MM.1S (cell line): ENCODE measurements at regions not wholly inside any gene's neighbourhood (a gene's known extent, or its start where the extent isn't known, plus 50 kb on each side); places are given as distances from the start of the nearest gene placed in this dataset.

Experiments used
- DNase-seq: peaks from one replicate; pipeline ENCODE4 v3.0.0-alpha.2; 2015
- H2AFZ ChIP-seq: fragments of 300-600 bp; sonication (generic); 2 replicates; pipeline ENCODE4 v1.6.0; 2016; ENCODE audit warnings: antibody characterized with exemption, low read length
- H3F3A ChIP-seq: fragments of 300-600 bp; sonication (generic); 2 replicates; pipeline ENCODE4 v1.6.1; 2016; ENCODE audit warnings: mild to moderate bottlenecking, antibody characterized with exemption, low read length, moderate library complexity, mixed read lengths; ENCODE audit not compliant: insufficient read depth
- H3K27ac ChIP-seq: fragments of 300-600 bp; sonication (generic); 2 replicates; pipeline ENCODE4 v1.5.1; 2016; ENCODE audit warnings: mild to moderate bottlenecking, low read length
- H3K27me3 ChIP-seq: fragments of 300-600 bp; sonication (generic); replicated peaks from 2 replicates; pipeline ENCODE4 v1.6.0; 2016; ENCODE audit warnings: low read length; ENCODE audit not compliant: insufficient read depth
- H3K36me3 ChIP-seq: fragments of 300-600 bp; sonication (generic); replicated peaks from 2 replicates; pipeline ENCODE4 v1.6.1; 2016; ENCODE audit warnings: mild to moderate bottlenecking, low read length, mixed read lengths; ENCODE audit not compliant: insufficient read depth
- H3K4me1 ChIP-seq: fragments of 300-600 bp; sonication (generic); 2 replicates; pipeline ENCODE4 v1.6.1; 2016; ENCODE audit warnings: low read length, mixed read lengths
- H3K4me2 ChIP-seq: fragments of 300-600 bp; sonication (generic); 2 replicates; pipeline ENCODE4 v1.6.0; 2016; ENCODE audit warnings: low read depth, low read length
- H3K4me3 ChIP-seq: fragments of 300-600 bp; sonication (generic); 2 replicates; pipeline ENCODE4 v1.5.1; 2016; ENCODE audit warnings: low read length, mixed read lengths
- H3K79me2 ChIP-seq: fragments of 300-600 bp; sonication (generic); 2 replicates; pipeline ENCODE4 v1.6.1; 2016; ENCODE audit warnings: mixed run types, low read length, mixed read lengths
- H3K9ac ChIP-seq: fragments of 300-600 bp; sonication (generic); 2 replicates; pipeline ENCODE4 v1.6.1; 2016; ENCODE audit warnings: low read length, mixed read lengths
- H3K9me2 ChIP-seq: fragments of 300-600 bp; sonication (generic); replicated peaks from 2 replicates; pipeline ENCODE4 v1.6.1; 2016; ENCODE audit warnings: mild to moderate bottlenecking, low read length, mixed read lengths; ENCODE audit not compliant: insufficient read depth
- H3K9me3 ChIP-seq: fragments of 300-600 bp; sonication (generic); replicated peaks from 2 replicates; pipeline ENCODE4 v1.6.1; 2016; ENCODE audit warnings: mild to moderate bottlenecking, low read length, mixed read lengths; ENCODE audit not compliant: insufficient read depth
- H4K20me1 ChIP-seq: fragments of 300-600 bp; sonication (generic); 2 replicates; pipeline ENCODE4 v1.6.1; 2016; ENCODE audit warnings: mild to moderate bottlenecking, low read length, moderate library complexity, mixed read lengths; ENCODE audit not compliant: insufficient read depth
- CTCF ChIP-seq: fragments of 300-600 bp; sonication (generic); IDR thresholded peaks from 2 replicates; pipeline ENCODE4 v1.5.1; 2016; ENCODE audit warnings: antibody characterized with exemption, low read length, mixed read lengths
- EZH2 ChIP-seq: fragments of 300-600 bp; sonication (generic); optimal IDR thresholded peaks from 2 replicates; pipeline ENCODE3; 2017; ENCODE audit warnings: low read depth, mild to moderate bottlenecking, antibody characterized with exemption, low read length, mixed read lengths
- EZH2phosphoT487 ChIP-seq: fragments of 300-600 bp; sonication (generic); IDR thresholded peaks from 2 replicates; pipeline ENCODE4 v1.6.1; 2018; ENCODE audit warnings: antibody characterized with exemption, low read length

DNA sequence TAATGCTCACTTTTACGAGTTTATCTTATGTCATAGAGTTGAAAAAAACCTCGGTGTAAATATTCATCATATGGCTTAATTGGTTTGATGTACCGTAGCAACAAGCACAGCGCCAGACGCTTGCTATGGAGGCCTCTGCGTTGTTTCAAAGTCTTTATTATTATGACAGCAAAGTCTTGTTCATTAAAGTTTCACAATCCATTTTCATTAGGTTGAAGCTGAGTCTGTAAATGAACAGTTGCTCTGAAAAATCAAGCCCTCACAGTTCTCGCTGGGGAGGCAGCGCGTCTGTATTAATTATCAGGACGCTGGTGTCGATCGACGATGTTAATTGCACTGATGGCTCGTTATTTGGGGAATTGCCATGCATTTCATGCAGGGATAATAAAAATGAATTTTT, 185.6 kb downstream of the INSC start:
- no peak overlapping the region for H3K4me3 ChIP-seq

GRCh38 chr11:15307619-15308024, 192.9 kb downstream of the INSC start:
- no peaks in the 10 kb centered on the region for H3K4me1 ChIP-seq
- H3K4me3 ChIP-seq: no peak overlapping the region
- H3K9me2 ChIP-seq: no peaks in the 10 kb centered on the region
- no peaks in the 10 kb centered on the region for H3K9me3 ChIP-seq
- DNase-seq: no peak
- H3K36me3 ChIP-seq: no peaks in the 10 kb centered on the region
- TF ChIP-seq EZH2phosphoT487 (no peak), EZH2 (no peak), CTCF (no peak)
- no peak overlapping the region for H3K27ac ChIP-seq
- no peak overlapping the region for H3K9ac ChIP-seq
- H3K27me3 ChIP-seq: no peaks in the 10 kb centered on the region
- H4K20me1 ChIP-seq: no peaks in the 10 kb centered on the region
- H2AFZ ChIP-seq: no peak overlapping the region
- no peaks in the 10 kb centered on the region for H3K79me2 ChIP-seq
- no peaks in the 10 kb centered on the region for H3F3A ChIP-seq
- H3K4me2 ChIP-seq: no peak overlapping the region

More for the DNA sequence above, 185.6 kb downstream of the INSC start:
- TF ChIP-seq CTCF (no peak), EZH2 (no peak), EZH2phosphoT487 (no peak)
- Histone ChIP-seq H3F3A (no peaks in the 10 kb centered on the region), H3K9me3 (no peaks in the 10 kb centered on the region), H4K20me1 (no peaks in the 10 kb centered on the region), H3K27ac (no peak overlapping the region), H2AFZ (no peak overlapping the region), H3K4me2 (no peak overlapping the region), H3K79me2 (no peaks in the 10 kb centered on the region), H3K27me3 (no peaks in the 10 kb centered on the region), H3K4me1 (no peaks in the 10 kb centered on the region), H3K9me2 (no peaks in the 10 kb centered on the region), H3K36me3 (no peaks in the 10 kb centered on the region), H3K9ac (no peak overlapping the region)
- no peak for DNase-seq

GRCh38 chr11:15308840-15309239, 194.1 kb downstream of the INSC start:
- no peaks in the 10 kb centered on the region for H3F3A ChIP-seq
- H3K9ac ChIP-seq: no peak overlapping the region
- DNase-seq: no peak
- H3K4me2 ChIP-seq: no peak overlapping the region
- H3K9me3 ChIP-seq: no peaks in the 10 kb centered on the region
- no peaks in the 10 kb centered on the region for H3K79me2 ChIP-seq
- H3K27me3 ChIP-seq: no peaks in the 10 kb centered on the region
- no peak overlapping the region for H3K4me3 ChIP-seq
- no peaks in the 10 kb centered on the region for H3K36me3 ChIP-seq
- TF ChIP-seq EZH2phosphoT487 (no peak), EZH2 (no peak), CTCF (no peak)
- no peak overlapping the region for H3K27ac ChIP-seq
- H4K20me1 ChIP-seq: no peaks in the 10 kb centered on the region
- no peaks in the 10 kb centered on the region for H3K9me2 ChIP-seq
- H2AFZ ChIP-seq: no peak overlapping the region
- no peaks in the 10 kb centered on the region for H3K4me1 ChIP-seq
